DND-41 (cell line): ENCODE measurements at regions not wholly inside any gene's neighbourhood (a gene's known extent, or its start where the extent isn't known, plus 50 kb on each side); places are given as distances from the start of the nearest gene placed in this dataset.
"Not testable (repeated sequence)": the region's sequence is repeated elsewhere in the genome, so short reads cannot be mapped to it uniquely, and the experiment has no call there.

Experiments
- ATAC-seq: fragments of 200-7000 bp; cut with Tn5 transposase; 3 replicates; pipeline ENCODE4 v1.9.1; 2021; ENCODE audit warnings: low read depth; ENCODE audit not compliant: insufficient read depth
- DNase-seq: peaks from one replicate; pipeline ENCODE4 v3.0.0-alpha.2; 2020
- H2AFZ ChIP-seq: 2 replicates; pipeline ENCODE4 v1.6.0; 2012; ENCODE audit warnings: low read depth, low read length
- H3K27ac ChIP-seq: 2 replicates; pipeline ENCODE4 v1.5.1; 2012; ENCODE audit warnings: low read length, inconsistent platforms
- H3K27me3 ChIP-seq: fragments of 200-600 bp; sonication (generic); 2 replicates; pipeline ENCODE4 v1.6.0; 2012; ENCODE audit warnings: low read length, mild to moderate bottlenecking, inconsistent platforms; ENCODE audit not compliant: insufficient read depth, poor library complexity
- H3K36me3 ChIP-seq: 2 replicates; pipeline ENCODE4 v1.5.1; 2012; ENCODE audit warnings: low read length, inconsistent platforms; ENCODE audit not compliant: insufficient read depth
- H3K4me1 ChIP-seq: 2 replicates; pipeline ENCODE4 v1.5.1; 2012; ENCODE audit warnings: mild to moderate bottlenecking, low read length; ENCODE audit not compliant: insufficient read depth
- H3K4me2 ChIP-seq: 2 replicates; pipeline ENCODE4 v1.6.0; 2012; ENCODE audit warnings: mild to moderate bottlenecking, moderate library complexity, low read length, inconsistent platforms; ENCODE audit not compliant: insufficient read depth
- H3K4me3 ChIP-seq, 2 experiments: fragments of 200-600 bp in 1 of 2; shearing (Covaris generic) in 1 of 2; 2 replicates each; pipeline ENCODE4 v1.5.1; 2012 to 2016; ENCODE audit warnings: inconsistent platforms in 2 of 2, low read length in 2 of 2, mild to moderate bottlenecking in 2 of 2, low read depth in 1 of 2, moderate library complexity in 1 of 2
- H3K79me2 ChIP-seq: 2 replicates; pipeline ENCODE4 v1.6.0; 2012; ENCODE audit warnings: low read length, inconsistent platforms; ENCODE audit not compliant: insufficient read depth
- H3K9ac ChIP-seq: 2 replicates; pipeline ENCODE4 v1.6.0; 2012; ENCODE audit warnings: low read depth, mild to moderate bottlenecking, inconsistent platforms, low read length, moderate library complexity
- H3K9me3 ChIP-seq: 2 replicates; pipeline ENCODE4 v1.5.1; 2012; ENCODE audit warnings: low read length, moderate library complexity, mild to moderate bottlenecking, inconsistent platforms; ENCODE audit not compliant: insufficient read depth, severe bottlenecking
- H4K20me1 ChIP-seq: 2 replicates; pipeline ENCODE4 v1.6.0; 2012; ENCODE audit warnings: low read length; ENCODE audit not compliant: insufficient read depth
- EZH2 ChIP-seq: IDR thresholded peaks from 3 replicates; pipeline ENCODE4 v1.6.1; 2012; ENCODE audit warnings: borderline replicate concordance, low read depth, mild to moderate bottlenecking, moderate library complexity, low read length, inconsistent platforms; ENCODE audit not compliant: severe bottlenecking
- TF ChIP-seq, protein P1 (sequence below): IDR thresholded peaks from 2 replicates; pipeline ENCODE4 v1.5.1; 2012; ENCODE audit warnings: borderline replicate concordance, low read length, moderate library complexity, mild to moderate bottlenecking; ENCODE audit not compliant: poor library complexity, severe bottlenecking; ENCODE audit errors: extremely low read depth

DNA sequence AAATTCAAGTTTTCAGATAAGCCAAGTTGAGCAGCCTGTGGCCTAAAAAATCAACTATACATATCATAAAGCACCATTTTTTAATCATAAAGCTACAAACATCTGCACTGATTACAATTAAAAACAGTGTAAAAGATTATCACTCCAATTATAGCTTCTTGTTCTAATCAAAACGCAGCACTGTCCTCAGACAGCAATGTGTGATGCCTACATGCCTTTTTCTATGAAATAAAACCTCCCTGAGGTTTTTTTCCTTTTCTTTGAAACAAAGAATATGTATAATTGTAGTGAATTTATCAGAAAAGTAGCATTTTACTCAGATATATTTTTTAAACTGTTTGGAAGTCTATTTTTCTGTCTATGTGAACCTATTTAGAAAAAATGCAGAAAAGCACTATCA, 366.1 kb upstream of the CCNH start:
- H3K9me3 ChIP-seq = no peaks in the 10 kb centered on the region
- H3K4me3 ChIP-seq = no peak overlapping the region
- no peak overlapping the region for H3K4me2 ChIP-seq
- H3K4me1 ChIP-seq = peaks cover 2% of the 10 kb centered on the region; the same call in 1 of the 2 replicates
- DNase-seq (no peak), ATAC-seq (no peak)
- no peak overlapping the region for H3K27ac ChIP-seq
- H3K27me3 ChIP-seq = no peaks in the 10 kb centered on the region
- TF ChIP-seq EZH2 = no peak
- TF ChIP-seq, protein P1, sequence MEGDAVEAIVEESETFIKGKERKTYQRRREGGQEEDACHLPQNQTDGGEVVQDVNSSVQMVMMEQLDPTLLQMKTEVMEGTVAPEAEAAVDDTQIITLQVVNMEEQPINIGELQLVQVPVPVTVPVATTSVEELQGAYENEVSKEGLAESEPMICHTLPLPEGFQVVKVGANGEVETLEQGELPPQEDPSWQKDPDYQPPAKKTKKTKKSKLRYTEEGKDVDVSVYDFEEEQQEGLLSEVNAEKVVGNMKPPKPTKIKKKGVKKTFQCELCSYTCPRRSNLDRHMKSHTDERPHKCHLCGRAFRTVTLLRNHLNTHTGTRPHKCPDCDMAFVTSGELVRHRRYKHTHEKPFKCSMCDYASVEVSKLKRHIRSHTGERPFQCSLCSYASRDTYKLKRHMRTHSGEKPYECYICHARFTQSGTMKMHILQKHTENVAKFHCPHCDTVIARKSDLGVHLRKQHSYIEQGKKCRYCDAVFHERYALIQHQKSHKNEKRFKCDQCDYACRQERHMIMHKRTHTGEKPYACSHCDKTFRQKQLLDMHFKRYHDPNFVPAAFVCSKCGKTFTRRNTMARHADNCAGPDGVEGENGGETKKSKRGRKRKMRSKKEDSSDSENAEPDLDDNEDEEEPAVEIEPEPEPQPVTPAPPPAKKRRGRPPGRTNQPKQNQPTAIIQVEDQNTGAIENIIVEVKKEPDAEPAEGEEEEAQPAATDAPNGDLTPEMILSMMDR = no peak
- H3K9ac ChIP-seq = no peak overlapping the region
- H4K20me1 ChIP-seq = no peaks in the 10 kb centered on the region
- no peaks in the 10 kb centered on the region for H3K36me3 ChIP-seq
- no peak overlapping the region for H2AFZ ChIP-seq
- no peaks in the 10 kb centered on the region for H3K79me2 ChIP-seq

DNA sequence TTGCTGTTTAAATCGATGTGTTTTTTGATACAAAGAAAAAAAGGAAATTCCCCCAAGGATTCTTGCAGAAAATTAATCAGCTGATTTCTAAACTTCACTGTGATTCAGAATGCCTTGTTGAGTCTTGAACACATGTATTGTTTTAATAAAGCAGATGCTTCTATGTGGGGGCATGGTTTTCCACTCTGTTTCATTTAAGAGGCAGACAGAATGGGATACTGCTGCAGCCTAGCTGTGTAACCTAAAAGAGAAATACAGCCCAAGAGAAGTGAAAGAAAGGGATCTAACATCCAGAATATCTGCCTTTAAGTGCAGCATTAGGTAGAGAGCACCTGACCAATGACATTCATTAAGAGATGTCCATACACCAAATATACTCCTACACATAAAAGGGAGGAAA, 365.1 kb upstream of the CCNH start:
- no peak for TF ChIP-seq EZH2
- TF ChIP-seq, protein P1 = no peak
- Histone ChIP-seq H3K9ac (no peak overlapping the region), H3K9me3 (no peaks in the 10 kb centered on the region), H3K27me3 (no peaks in the 10 kb centered on the region), H3K4me3 (no peak overlapping the region), H3K4me2 (no peak overlapping the region), H2AFZ (no peak overlapping the region), H3K79me2 (no peaks in the 10 kb centered on the region), H3K27ac (no peak overlapping the region), H4K20me1 (no peaks in the 10 kb centered on the region), H3K36me3 (no peaks in the 10 kb centered on the region), H3K4me1 (peaks cover 2% of the 10 kb centered on the region; the same call in 1 of the 2 replicates)
- DNase-seq (no peak), ATAC-seq (no peak)

DNA sequence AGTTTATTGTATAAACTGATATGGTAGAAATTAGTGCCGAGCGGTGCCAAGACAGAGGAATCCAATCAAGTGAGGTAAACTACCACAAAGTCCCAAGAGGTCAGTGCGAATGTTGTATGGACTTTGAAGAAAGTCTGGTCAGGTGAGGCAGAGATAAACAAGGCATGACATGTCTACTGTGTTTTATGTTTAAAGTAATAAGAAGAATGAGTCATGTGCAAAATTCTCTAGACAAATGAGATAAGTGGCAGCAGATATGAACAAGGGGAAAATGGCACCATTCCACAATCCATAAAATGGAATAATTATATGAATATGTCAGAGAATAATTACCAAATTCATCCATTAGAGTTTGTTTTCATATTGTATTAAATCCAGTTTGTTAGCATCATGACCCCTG, 364.1 kb upstream of the CCNH start:
- DNase-seq (no peak), ATAC-seq (no peak)
- H3K9me3 ChIP-seq = no peaks in the 10 kb centered on the region
- no peaks in the 10 kb centered on the region for H3K79me2 ChIP-seq
- H3K36me3 ChIP-seq = no peaks in the 10 kb centered on the region
- no peak overlapping the region for H2AFZ ChIP-seq
- H4K20me1 ChIP-seq = no peaks in the 10 kb centered on the region
- H3K4me3 ChIP-seq = no peak overlapping the region
- H3K9ac ChIP-seq = no peak overlapping the region
- H3K4me1 ChIP-seq = peaks cover 2% of the 10 kb centered on the region; the same call in 1 of the 2 replicates
- H3K27ac ChIP-seq = no peak overlapping the region
- H3K4me2 ChIP-seq = no peak overlapping the region
- TF ChIP-seq EZH2 = no peak
- TF ChIP-seq, protein P1 = no peak
- H3K27me3 ChIP-seq = no peaks in the 10 kb centered on the region

DNA sequence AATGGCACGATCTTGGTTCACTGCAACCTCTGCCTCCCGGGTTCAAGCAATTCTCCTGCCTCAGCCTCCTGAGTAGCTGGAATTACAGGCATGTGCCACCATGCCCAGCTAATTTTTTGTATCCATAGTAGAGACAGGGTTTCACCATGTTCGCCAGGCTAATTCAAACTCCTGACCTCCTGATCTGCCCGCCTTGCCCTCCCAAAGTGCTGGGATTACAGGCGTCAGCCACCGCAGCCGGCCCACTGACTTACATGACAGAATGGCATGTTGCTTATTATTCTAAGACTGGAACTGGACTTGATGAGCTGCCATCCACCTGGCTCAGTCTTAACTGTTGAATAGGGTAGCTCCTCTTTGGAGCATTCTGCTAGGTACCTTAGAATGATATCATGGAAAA, 363.6 kb upstream of the CCNH start:
- H3K4me3 ChIP-seq, DNase-seq, H3K4me2 ChIP-seq, H3K9ac ChIP-seq, H3K27me3 ChIP-seq, H3K36me3 ChIP-seq, H3K4me1 ChIP-seq, H3K9me3 ChIP-seq, ATAC-seq, H4K20me1 ChIP-seq, H3K79me2 ChIP-seq, H3K27ac ChIP-seq, H2AFZ ChIP-seq: not testable (repeated sequence)
